ENCODE measurements at regions not wholly inside any gene's neighbourhood (a gene's known extent, or its start where the extent isn't known, plus 50 kb on each side); places are given as distances from the start of the nearest gene placed in this dataset.
"Not testable (repeated sequence)": the region's sequence is repeated elsewhere in the genome, so short reads cannot be mapped to it uniquely, and the experiment has no call there.

- Histone ChIP-seq H3K9ac (ENCODE audit: low read length) (no peak overlapping the region), H3K27me3 (ENCODE audit: low read depth, low read length) (no peaks in the 10 kb centered on the region), H3K4me2 (ENCODE audit: low read length) (no peak overlapping the region), H3K79me2 (ENCODE audit: low read length) (no peaks in the 10 kb centered on the region), H2AFZ (ENCODE audit: low read depth, low read length) (no peak overlapping the region), H3K27ac (ENCODE audit: low read length) (no peak overlapping the region), H3K4me1 (ENCODE audit: low read length) (no peaks in the 10 kb centered on the region), H3K4me3 (ENCODE audit: low read length) (no peak overlapping the region), H4K20me1 (ENCODE audit: insufficient read depth, low read length) (no peaks in the 10 kb centered on the region), H3K9me3 (ENCODE audit: insufficient read depth, low read length) (no peaks in the 10 kb centered on the region), H3K36me3 (replicated peaks; ENCODE audit: low read depth, low read length) (no peaks in the 10 kb centered on the region)
- TF ChIP-seq CTCF (IDR thresholded peaks at IDR 0.05; ENCODE audit: low read depth, low read length) (no peak), EZH2phosphoT487 (IDR thresholded peaks at IDR 0.05; ENCODE audit: low read depth) (no peak)
Measured at GRCh38 chr3:95725770-95726169, 1088.6 kb upstream of the EPHA6 start.

- Histone ChIP-seq H3K9me3 (ENCODE audit: insufficient read depth, low read length) (no peaks in the 10 kb centered on the region), H3K9ac (ENCODE audit: low read length) (no peak overlapping the region), H3K27me3 (ENCODE audit: low read depth, low read length) (no peaks in the 10 kb centered on the region), H3K27ac (ENCODE audit: low read length) (no peak overlapping the region), H3K79me2 (ENCODE audit: low read length) (no peaks in the 10 kb centered on the region), H3K4me1 (ENCODE audit: low read length) (peaks cover 7% of the 10 kb centered on the region), H4K20me1 (ENCODE audit: insufficient read depth, low read length) (no peaks in the 10 kb centered on the region), H3K36me3 (replicated peaks; ENCODE audit: low read depth, low read length) (no peaks in the 10 kb centered on the region), H3K4me2 (ENCODE audit: low read length) (no peak overlapping the region), H3K4me3 (ENCODE audit: low read length) (no peak overlapping the region), H2AFZ (ENCODE audit: low read depth, low read length) (no peak overlapping the region)
- TF ChIP-seq CTCF (IDR thresholded peaks at IDR 0.05; ENCODE audit: low read depth, low read length) (no peak), EZH2phosphoT487 (IDR thresholded peaks at IDR 0.05; ENCODE audit: low read depth) (no peak)
Measured at GRCh38 chr3:95731753-95732152, 1082.6 kb upstream of the EPHA6 start.

- H2AFZ ChIP-seq (ENCODE audit: low read depth, low read length) = no peak overlapping the region
- H3K36me3 ChIP-seq (replicated peaks; ENCODE audit: low read depth, low read length) = no peaks in the 10 kb centered on the region
- peaks cover 7% of the 10 kb centered on the region for H3K4me1 ChIP-seq (ENCODE audit: low read length)
- TF ChIP-seq EZH2phosphoT487 (IDR thresholded peaks at IDR 0.05; ENCODE audit: low read depth) (no peak), CTCF (IDR thresholded peaks at IDR 0.05; ENCODE audit: low read depth, low read length) (no peak)
- H3K27ac ChIP-seq (ENCODE audit: low read length) = no peak overlapping the region
- no peaks in the 10 kb centered on the region for H3K79me2 ChIP-seq (ENCODE audit: low read length)
- H3K9ac ChIP-seq (ENCODE audit: low read length) = no peak overlapping the region
- H3K9me3 ChIP-seq (ENCODE audit: insufficient read depth, low read length) = no peaks in the 10 kb centered on the region
- H3K27me3 ChIP-seq (ENCODE audit: low read depth, low read length) = no peaks in the 10 kb centered on the region
- H4K20me1 ChIP-seq (ENCODE audit: insufficient read depth, low read length) = no peaks in the 10 kb centered on the region
- H3K4me2 ChIP-seq (ENCODE audit: low read length) = no peak overlapping the region
- no peak overlapping the region for H3K4me3 ChIP-seq (ENCODE audit: low read length)
Measured at GRCh38 chr3:95733336-95733735, 1081.1 kb upstream of the EPHA6 start.

GRCh38 chr3:95738045-95738444 lies 1076.3 kb upstream of the EPHA6 start:
- no peaks in the 10 kb centered on the region for H3K4me1 ChIP-seq (ENCODE audit: low read length)
- no peaks in the 10 kb centered on the region for H4K20me1 ChIP-seq (ENCODE audit: insufficient read depth, low read length)
- no peak overlapping the region for H3K4me3 ChIP-seq (ENCODE audit: low read length)
- no peaks in the 10 kb centered on the region for H3K9me3 ChIP-seq (ENCODE audit: insufficient read depth, low read length)
- H3K79me2 ChIP-seq (ENCODE audit: low read length) = no peaks in the 10 kb centered on the region
- H3K27ac ChIP-seq (ENCODE audit: low read length) = no peak overlapping the region
- no peak overlapping the region for H3K9ac ChIP-seq (ENCODE audit: low read length)
- no peak overlapping the region for H2AFZ ChIP-seq (ENCODE audit: low read depth, low read length)
- H3K4me2 ChIP-seq (ENCODE audit: low read length) = no peak overlapping the region
- no peaks in the 10 kb centered on the region for H3K36me3 ChIP-seq (replicated peaks; ENCODE audit: low read depth, low read length)
- TF ChIP-seq EZH2phosphoT487 (IDR thresholded peaks at IDR 0.05; ENCODE audit: low read depth) (no peak), CTCF (IDR thresholded peaks at IDR 0.05; ENCODE audit: low read depth, low read length) (no peak)
- H3K27me3 ChIP-seq (ENCODE audit: low read depth, low read length) = no peaks in the 10 kb centered on the region

GRCh38 chr3:95744896-95745295 lies 1069.5 kb upstream of the EPHA6 start:
- H3K4me1 ChIP-seq (ENCODE audit: low read length); H3K4me3 ChIP-seq (ENCODE audit: low read length); H3K36me3 ChIP-seq (replicated peaks; ENCODE audit: low read depth, low read length): not testable (repeated sequence)

More at GRCh38 chr3:95744896-95745295, 1069.5 kb upstream of the EPHA6 start:
- H3K9me3 ChIP-seq (ENCODE audit: insufficient read depth, low read length); H4K20me1 ChIP-seq (ENCODE audit: insufficient read depth, low read length); H3K9ac ChIP-seq (ENCODE audit: low read length); H3K27me3 ChIP-seq (ENCODE audit: low read depth, low read length); H2AFZ ChIP-seq (ENCODE audit: low read depth, low read length); H3K4me2 ChIP-seq (ENCODE audit: low read length); H3K79me2 ChIP-seq (ENCODE audit: low read length); H3K27ac ChIP-seq (ENCODE audit: low read length): not testable (repeated sequence)
